ENCODE measurements at regions not wholly inside any gene's neighbourhood (a gene's known extent, or its start where the extent isn't known, plus 50 kb on each side); places are given as distances from the start of the nearest gene placed in this dataset.

DNA sequence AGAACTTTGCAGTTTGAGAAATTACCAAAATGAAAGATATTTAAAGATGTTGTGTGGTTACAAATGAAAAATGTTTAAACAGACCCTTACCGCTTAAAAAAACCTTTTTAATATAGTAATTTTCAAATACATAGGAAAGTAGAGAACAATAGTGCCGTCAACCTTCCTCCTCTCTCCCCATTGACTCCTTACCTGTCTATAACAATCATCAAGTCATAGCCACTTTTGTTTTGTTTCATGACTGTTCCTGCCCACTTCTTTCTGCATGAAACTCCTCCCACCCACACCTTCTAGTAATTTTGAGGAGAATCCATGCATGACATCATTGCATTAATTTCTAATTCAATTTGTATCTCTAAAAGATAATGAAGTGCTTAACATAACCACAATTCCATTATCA, 76.5 kb upstream of the ATP8A1 start:
- Histone ChIP-seq H3K4ac (replicated peaks; ENCODE audit: insufficient read length, low read depth, low read length) (no peak overlapping the region), H3K18ac (ENCODE audit: extremely low read depth, low read length) (no peak overlapping the region), H2BK20ac (ENCODE audit: low read length) (no peak overlapping the region), H3K79me2 (ENCODE audit: control insufficient read depth in 1 of 2, insufficient read depth in 2 of 2, low read length in 2 of 2) (no peaks in the 10 kb centered on the region), H3K23ac (ENCODE audit: insufficient read length) (no peak overlapping the region), H3K23me2 (ENCODE audit: low read depth, low read length) (no peaks in the 10 kb centered on the region), H2BK120ac (replicated peaks; ENCODE audit: low read depth, low read length) (no peak overlapping the region), H4K8ac (ENCODE audit: extremely low read depth, insufficient read depth, low read length) (no peak overlapping the region), H3K4me2 (ENCODE audit: insufficient read depth in 1 of 2, low read depth in 2 of 2, low read length in 2 of 2) (no peak overlapping the region), H2BK5ac (ENCODE audit: low read depth, low read length) (no peak overlapping the region), H2BK15ac (ENCODE audit: low read length) (no peak overlapping the region), H3K79me1 (ENCODE audit: low read depth, low read length) (no peaks in the 10 kb centered on the region), H3K4me3 (ENCODE audit: extremely low read depth in 1 of 4, insufficient read depth in 2 of 4, low read depth in 3 of 4, low read length in 4 of 4) (no peak overlapping the region), H4K91ac (replicated peaks; ENCODE audit: insufficient read length, low read length) (no peak overlapping the region), H3K27me3 (replicated peaks in 1 of 4; ENCODE audit: control insufficient read depth in 3 of 4, extremely low read depth in 1 of 4, insufficient read depth in 3 of 4, low read length in 3 of 4) (no peaks in the 10 kb centered on the region), H3K56ac (replicated peaks; ENCODE audit: insufficient read length, low read depth, low read length) (no peak overlapping the region), H3K9me3 (ENCODE audit: insufficient read depth in 2 of 2, low read depth in 1 of 2, low read length in 1 of 2) (no peaks in the 10 kb centered on the region), H2BK12ac (ENCODE audit: low read depth, low read length) (no peak overlapping the region), H3K36me3 (ENCODE audit: control insufficient read depth in 2 of 4, insufficient read depth in 4 of 4, low read length in 3 of 4) (no peaks in the 10 kb centered on the region), H3K4me1 (replicated peaks in 1 of 4; ENCODE audit: control insufficient read depth in 3 of 4, insufficient read depth in 4 of 4, low read length in 3 of 4) (no peaks in the 10 kb centered on the region), H2AFZ (ENCODE audit: low read length) (no peak overlapping the region), H4K5ac (ENCODE audit: insufficient read length, low read depth, low read length) (no peak overlapping the region), H3K9ac (replicated peaks in 1 of 4; ENCODE audit: extremely low read depth in 1 of 4, low read depth in 3 of 4, low read length in 3 of 4) (no peak overlapping the region), H2AK5ac (ENCODE audit: low read depth, low read length) (no peak overlapping the region), H3K27ac (ENCODE audit: low read depth, low read length) (no peak overlapping the region), H3K14ac (ENCODE audit: insufficient read length) (no peak overlapping the region), H4K20me1 (replicated peaks in 1 of 2; ENCODE audit: control insufficient read depth in 1 of 2, insufficient read depth in 2 of 2, low read length in 2 of 2) (no peaks in the 10 kb centered on the region)
- ChIA-PET POLR2A (ENCODE audit: partially characterized antibody) (no interaction called here), CTCF (ENCODE audit: partially characterized antibody) (interaction anchor here (0.7 to 1.8 kb wide), 2 partner anchors 12 to 222 kb away, joined by 3 to 4 read pairs; no protein-coding TSS in a partner anchor)
- DNase-seq (ENCODE audit: low read depth in 1 of 2, low spot score in 2 of 2) (no peak), FAIRE-seq (no peak)
- WGBS, 2 experiments (ENCODE audit: extremely low coverage in 1 of 2, insufficient coverage in 1 of 2, insufficient read length in 1 of 2, insufficient replicate concordance in 2 of 2, low coverage in 1 of 2, low lambda C conversion rate in 2 of 2, missing lambda C conversion rate in 1 of 2), result 68% methylated on average over 2 of the region's 2 CpGs; no CpG with 5 or more reads in 1 of the 2 experiments
- TF ChIP-seq SP1 (IDR thresholded peaks at IDR 0.05; ENCODE audit: low read depth, low read length), result no peak
